Breast epithelium (tissue), 4 donors: ENCODE measurements at regions not wholly inside any gene's neighbourhood (a gene's known extent, or its start where the extent isn't known, plus 50 kb on each side); places are given as distances from the start of the nearest gene placed in this dataset.

Source experiments
- DNase-seq, 2 donors: peaks; one replicate each; pipeline ENCODE4 v3.0.0-alpha.2; 2019; ENCODE audit warnings: low spot score in 2 of 2
- H3K27ac ChIP-seq, 2 donors: fragments of 200-600 bp; sonication (generic) in 1 of 2; one replicate each; pipeline ENCODE4 v1.5.1; 2016 to 2019; ENCODE audit warnings: mild to moderate bottlenecking in 1 of 2
- H3K27me3 ChIP-seq, 2 donors: fragments of 200-600 bp; sonication (generic) in 1 of 2; one replicate each; pipeline versions ENCODE4 v1.5.1 to v1.6.0; 2017 to 2019; ENCODE audit warnings: control low read depth in 1 of 2, mild to moderate bottlenecking in 1 of 2
- H3K36me3 ChIP-seq: fragments of 200-600 bp; one replicate; pipeline ENCODE4 v1.5.1; 2019
- H3K4me1 ChIP-seq, 2 donors: fragments of 200-600 bp; sonication (generic); one replicate each; pipeline ENCODE4 v1.5.1; 2016 to 2019; ENCODE audit warnings: control low read depth in 1 of 2
- H3K4me3 ChIP-seq, 3 donors: fragments of 200-600 bp; sonication (generic); 1 replicate in 2 of 3; 2 replicates in 1 of 3; pipeline ENCODE4 v1.5.1; 2016 to 2019; ENCODE audit warnings: mild to moderate bottlenecking in 3 of 3, moderate library complexity in 2 of 3
- H3K9me3 ChIP-seq, 2 donors: fragments of 200-600 bp; sonication (generic) in 1 of 2; one replicate each; pipeline ENCODE4 v1.5.1; 2016 to 2019; ENCODE audit warnings: control low read depth in 1 of 2
- POLR2A ChIP-seq: fragments of 450-650 bp; IDR thresholded peaks from one replicate; pipeline ENCODE4 v1.6.1; 2016; ENCODE audit warnings: antibody characterized with exemption, mild to moderate bottlenecking, moderate library complexity
- POLR2AphosphoS5 ChIP-seq, 3 donors: sonication (generic); formaldehyde crosslinking; IDR thresholded peaks; one replicate each; pipeline ENCODE4 v1.6.1; 2017; ENCODE audit warnings: antibody characterized with exemption in 3 of 3
- intact Hi-C: fragments of 100-400 bp; cut with DNase I; formaldehyde crosslinking; loops from one replicate; pipeline ENCODE4 v1.15.1; 2023; ENCODE audit warnings: low total_unique reads
- TF ChIP-seq, protein P1 (sequence below), 3 donors: fragments of 450-650 bp; IDR thresholded peaks; one replicate each; pipeline ENCODE4 v1.5.1; 2016 to 2017; ENCODE audit warnings: antibody characterized with exemption in 3 of 3, mild to moderate bottlenecking in 3 of 3, moderate library complexity in 3 of 3

- TF ChIP-seq POLR2AphosphoS5 (IDR thresholded peaks at IDR 0.05) (no peak), POLR2A (no peak)
- TF ChIP-seq, protein P1, sequence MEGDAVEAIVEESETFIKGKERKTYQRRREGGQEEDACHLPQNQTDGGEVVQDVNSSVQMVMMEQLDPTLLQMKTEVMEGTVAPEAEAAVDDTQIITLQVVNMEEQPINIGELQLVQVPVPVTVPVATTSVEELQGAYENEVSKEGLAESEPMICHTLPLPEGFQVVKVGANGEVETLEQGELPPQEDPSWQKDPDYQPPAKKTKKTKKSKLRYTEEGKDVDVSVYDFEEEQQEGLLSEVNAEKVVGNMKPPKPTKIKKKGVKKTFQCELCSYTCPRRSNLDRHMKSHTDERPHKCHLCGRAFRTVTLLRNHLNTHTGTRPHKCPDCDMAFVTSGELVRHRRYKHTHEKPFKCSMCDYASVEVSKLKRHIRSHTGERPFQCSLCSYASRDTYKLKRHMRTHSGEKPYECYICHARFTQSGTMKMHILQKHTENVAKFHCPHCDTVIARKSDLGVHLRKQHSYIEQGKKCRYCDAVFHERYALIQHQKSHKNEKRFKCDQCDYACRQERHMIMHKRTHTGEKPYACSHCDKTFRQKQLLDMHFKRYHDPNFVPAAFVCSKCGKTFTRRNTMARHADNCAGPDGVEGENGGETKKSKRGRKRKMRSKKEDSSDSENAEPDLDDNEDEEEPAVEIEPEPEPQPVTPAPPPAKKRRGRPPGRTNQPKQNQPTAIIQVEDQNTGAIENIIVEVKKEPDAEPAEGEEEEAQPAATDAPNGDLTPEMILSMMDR (IDR thresholded peaks at IDR 0.05) = no peak
- Histone ChIP-seq H3K36me3 (no peaks in the 10 kb centered on the region), H3K27ac (peak overlapping the region in 1 of 2 donors; percentile 63), H3K4me1 (no peaks in the 10 kb centered on the region), H3K4me3 (no peak overlapping the region), H3K27me3 (no peaks in the 10 kb centered on the region), H3K9me3 (no peaks in the 10 kb centered on the region)
- intact Hi-C loops = no loop called here
- DNase-seq = no peak
Observed at GRCh38 chr10:128900456-128900855, 566.6 kb upstream of the MGMT start.

DNA sequence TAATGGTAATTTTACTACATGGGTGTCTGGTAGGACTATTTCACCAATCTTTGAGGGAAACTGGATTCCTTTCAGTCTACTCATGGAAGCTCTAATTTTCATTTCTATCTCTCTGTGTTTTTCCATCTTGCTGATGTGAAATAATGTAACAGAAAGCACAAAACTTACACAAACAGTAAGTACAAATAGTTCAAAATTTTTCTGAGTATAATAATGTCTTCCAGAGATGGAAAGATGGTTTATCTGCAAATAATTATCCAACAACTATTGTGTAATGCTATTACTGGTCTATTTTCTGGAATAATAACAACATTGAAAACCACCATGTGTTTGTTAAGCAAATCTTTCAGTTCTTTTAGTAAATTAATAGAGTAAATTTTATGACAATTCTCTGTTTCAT is 565.8 kb upstream of the MGMT start:
- H3K4me1 ChIP-seq = no peaks in the 10 kb centered on the region
- no peaks in the 10 kb centered on the region for H3K9me3 ChIP-seq

GRCh38 chr10:128902031-128902710 is 564.9 kb upstream of the MGMT start:
- no peaks in the 10 kb centered on the region for H3K9me3 ChIP-seq
- H3K36me3 ChIP-seq = no peaks in the 10 kb centered on the region
- no peaks in the 10 kb centered on the region for H3K27me3 ChIP-seq
- H3K4me3 ChIP-seq = no peak overlapping the region
- no peak for DNase-seq
- H3K4me1 ChIP-seq = no peaks in the 10 kb centered on the region
- no peak overlapping the region for H3K27ac ChIP-seq
- intact Hi-C loops = no loop called here
- TF ChIP-seq, protein P1 (IDR thresholded peaks at IDR 0.05) = no peak
- TF ChIP-seq POLR2A = no peak

More for the DNA sequence above, 565.8 kb upstream of the MGMT start:
- Histone ChIP-seq H3K27ac (peak overlapping the region in 1 of 2 donors; percentile 63), H3K36me3 (no peaks in the 10 kb centered on the region), H3K27me3 (no peaks in the 10 kb centered on the region), H3K4me3 (no peak overlapping the region)
- intact Hi-C loops = no loop called here
- TF ChIP-seq, protein P1 (IDR thresholded peaks at IDR 0.05) = no peak
- DNase-seq = no peak

GRCh38 chr10:128907155-128907941 is 559.7 kb upstream of the MGMT start:
- no peaks in the 10 kb centered on the region for H3K27me3 ChIP-seq
- no peaks in the 10 kb centered on the region for H3K4me1 ChIP-seq
- H3K4me3 ChIP-seq = no peak overlapping the region
- H3K27ac ChIP-seq = no peak overlapping the region
- TF ChIP-seq POLR2A (no peak), POLR2AphosphoS5 (IDR thresholded peaks at IDR 0.05) (no peak)
- TF ChIP-seq, protein P1 (IDR thresholded peaks at IDR 0.05) = no peak
- no peak for DNase-seq
- intact Hi-C loops = no loop called here
- no peaks in the 10 kb centered on the region for H3K36me3 ChIP-seq
- no peaks in the 10 kb centered on the region for H3K9me3 ChIP-seq

DNA sequence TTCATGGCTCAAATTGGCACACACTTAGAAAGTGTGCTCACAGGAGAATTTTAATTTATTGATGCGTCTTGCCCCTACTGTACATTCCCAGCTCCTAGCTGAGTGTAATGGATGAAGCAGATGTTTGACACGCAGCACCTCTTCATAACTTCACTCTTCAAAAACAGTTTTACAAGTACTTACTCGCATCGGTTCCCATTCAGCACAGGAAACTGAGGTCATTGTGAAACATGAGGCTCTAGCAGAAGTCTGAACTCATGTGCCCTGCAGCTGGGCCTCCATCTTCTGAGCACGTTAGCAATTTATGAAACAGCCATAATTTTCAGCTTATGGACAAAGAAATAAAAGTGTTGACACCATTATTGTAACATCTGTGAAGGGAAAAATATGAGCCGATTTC is 558.9 kb upstream of the MGMT start:
- H3K4me1 ChIP-seq = no peaks in the 10 kb centered on the region
- intact Hi-C loops = no loop called here
- no peak for DNase-seq
- H3K4me3 ChIP-seq = no peak overlapping the region
- TF ChIP-seq POLR2A = no peak
- TF ChIP-seq, protein P1 (IDR thresholded peaks at IDR 0.05) = no peak
- TF ChIP-seq POLR2AphosphoS5 (IDR thresholded peaks at IDR 0.05) = no peak
- no peak overlapping the region for H3K27ac ChIP-seq
- no peaks in the 10 kb centered on the region for H3K9me3 ChIP-seq
- no peaks in the 10 kb centered on the region for H3K36me3 ChIP-seq
- H3K27me3 ChIP-seq = no peaks in the 10 kb centered on the region
